ENCODE measurements at regions not wholly inside any gene's neighbourhood (a gene's known extent, or its start where the extent isn't known, plus 50 kb on each side); places are given as distances from the start of the nearest gene placed in this dataset.

GRCh38 chr2:17164550-17164949, 353.7 kb downstream of the RAD51AP2 start:
- no peak for DNase-seq (ENCODE audit: low read depth)
- no peak for TF ChIP-seq CTCF (IDR thresholded peaks at IDR 0.05; ENCODE audit: control insufficient read depth, extremely low read depth, insufficient read depth)
- H3K4me3 ChIP-seq (ENCODE audit: low read depth, low read length): no peak overlapping the region

- no peak for DNase-seq (ENCODE audit: low read depth)
- no peak overlapping the region for H3K4me3 ChIP-seq (ENCODE audit: low read depth, low read length)
- TF ChIP-seq CTCF (IDR thresholded peaks at IDR 0.05; ENCODE audit: control insufficient read depth, extremely low read depth, insufficient read depth): no peak
Observed at GRCh38 chr2:17163638-17164037, 354.6 kb downstream of the RAD51AP2 start.

GRCh38 chr2:17162713-17163112, 355.5 kb downstream of the RAD51AP2 start:
- H3K4me3 ChIP-seq (ENCODE audit: low read depth, low read length): no peak overlapping the region
- no peak for TF ChIP-seq CTCF (IDR thresholded peaks at IDR 0.05; ENCODE audit: control insufficient read depth, extremely low read depth, insufficient read depth)
- DNase-seq (ENCODE audit: low read depth): no peak

- no peak for DNase-seq (ENCODE audit: low read depth)
- no peak overlapping the region for H3K4me3 ChIP-seq (ENCODE audit: low read depth, low read length)
- TF ChIP-seq CTCF (IDR thresholded peaks at IDR 0.05; ENCODE audit: control insufficient read depth, extremely low read depth, insufficient read depth): no peak
Observed at GRCh38 chr2:17160594-17160993, 357.6 kb downstream of the RAD51AP2 start.

GRCh38 chr2:17156086-17156485, 362.2 kb downstream of the RAD51AP2 start:
- TF ChIP-seq CTCF (IDR thresholded peaks at IDR 0.05; ENCODE audit: control insufficient read depth, extremely low read depth, insufficient read depth): no peak

GRCh38 chr2:17149945-17150344, 368.3 kb downstream of the RAD51AP2 start:
- TF ChIP-seq CTCF (IDR thresholded peaks at IDR 0.05; ENCODE audit: control insufficient read depth, extremely low read depth, insufficient read depth): no peak
- H3K4me3 ChIP-seq (ENCODE audit: low read depth, low read length): no peak overlapping the region
- DNase-seq (ENCODE audit: low read depth): no peak

More at GRCh38 chr2:17156086-17156485, 362.2 kb downstream of the RAD51AP2 start:
- no peak for DNase-seq (ENCODE audit: low read depth)
- no peak overlapping the region for H3K4me3 ChIP-seq (ENCODE audit: low read depth, low read length)

GRCh38 chr2:17148407-17149145, 369.7 kb downstream of the RAD51AP2 start:
- TF ChIP-seq CTCF (IDR thresholded peaks at IDR 0.05; ENCODE audit: control insufficient read depth, extremely low read depth, insufficient read depth): peak; percentile 73
- no peak for DNase-seq (ENCODE audit: low read depth)

More at GRCh38 chr2:17148407-17149145, 369.7 kb downstream of the RAD51AP2 start:
- H3K4me3 ChIP-seq (ENCODE audit: low read depth, low read length): no peak overlapping the region

All from LNCaP clone FGC (cell line).